GM12873 (cell line): ENCODE measurements at regions not wholly inside any gene's neighbourhood (a gene's known extent, or its start where the extent isn't known, plus 50 kb on each side); places are given as distances from the start of the nearest gene placed in this dataset.

Experiments
- TF ChIP-seq, protein P1 (sequence below): IDR thresholded peaks from 2 replicates; pipeline ENCODE4 v1.5.1; 2012; ENCODE audit warnings: low read depth, mild to moderate bottlenecking, moderate library complexity, low read length, control low read depth; ENCODE audit not compliant: insufficient read depth; ENCODE audit errors: missing control alignments

DNA sequence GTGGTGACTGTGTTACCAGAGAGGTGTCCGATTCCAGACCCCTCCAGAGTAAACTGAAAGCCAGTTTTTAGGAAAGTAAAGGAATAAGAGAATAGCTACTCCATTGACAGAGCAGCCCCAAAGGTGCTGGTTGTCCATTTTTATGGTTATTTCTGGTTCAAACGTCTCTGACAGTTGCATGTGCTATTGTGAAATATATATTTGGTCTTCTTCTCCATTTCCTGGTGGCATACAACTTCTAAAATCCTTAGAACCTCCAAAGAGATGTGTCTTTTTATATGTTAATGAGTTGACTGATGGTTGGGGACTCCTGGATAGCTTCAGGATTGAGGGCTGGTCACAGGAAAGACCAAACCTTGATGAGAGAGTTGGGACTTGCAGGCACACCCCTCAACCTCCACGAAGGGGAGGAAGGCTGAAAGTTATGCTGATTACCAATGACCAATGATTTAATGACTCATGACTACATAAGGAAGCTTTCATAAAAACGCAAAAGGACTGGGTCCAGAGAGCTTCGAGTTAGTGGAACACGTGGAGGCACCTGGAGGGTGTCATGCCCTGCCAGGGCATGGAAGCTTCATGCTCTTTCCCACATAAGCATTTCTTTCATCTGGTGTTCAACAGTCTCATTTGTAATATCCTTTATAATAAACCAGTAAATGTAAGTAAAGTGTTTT, 100.7 kb downstream of the SLC16A1 start:
- TF ChIP-seq, protein P1, sequence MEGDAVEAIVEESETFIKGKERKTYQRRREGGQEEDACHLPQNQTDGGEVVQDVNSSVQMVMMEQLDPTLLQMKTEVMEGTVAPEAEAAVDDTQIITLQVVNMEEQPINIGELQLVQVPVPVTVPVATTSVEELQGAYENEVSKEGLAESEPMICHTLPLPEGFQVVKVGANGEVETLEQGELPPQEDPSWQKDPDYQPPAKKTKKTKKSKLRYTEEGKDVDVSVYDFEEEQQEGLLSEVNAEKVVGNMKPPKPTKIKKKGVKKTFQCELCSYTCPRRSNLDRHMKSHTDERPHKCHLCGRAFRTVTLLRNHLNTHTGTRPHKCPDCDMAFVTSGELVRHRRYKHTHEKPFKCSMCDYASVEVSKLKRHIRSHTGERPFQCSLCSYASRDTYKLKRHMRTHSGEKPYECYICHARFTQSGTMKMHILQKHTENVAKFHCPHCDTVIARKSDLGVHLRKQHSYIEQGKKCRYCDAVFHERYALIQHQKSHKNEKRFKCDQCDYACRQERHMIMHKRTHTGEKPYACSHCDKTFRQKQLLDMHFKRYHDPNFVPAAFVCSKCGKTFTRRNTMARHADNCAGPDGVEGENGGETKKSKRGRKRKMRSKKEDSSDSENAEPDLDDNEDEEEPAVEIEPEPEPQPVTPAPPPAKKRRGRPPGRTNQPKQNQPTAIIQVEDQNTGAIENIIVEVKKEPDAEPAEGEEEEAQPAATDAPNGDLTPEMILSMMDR, result no peak

DNA sequence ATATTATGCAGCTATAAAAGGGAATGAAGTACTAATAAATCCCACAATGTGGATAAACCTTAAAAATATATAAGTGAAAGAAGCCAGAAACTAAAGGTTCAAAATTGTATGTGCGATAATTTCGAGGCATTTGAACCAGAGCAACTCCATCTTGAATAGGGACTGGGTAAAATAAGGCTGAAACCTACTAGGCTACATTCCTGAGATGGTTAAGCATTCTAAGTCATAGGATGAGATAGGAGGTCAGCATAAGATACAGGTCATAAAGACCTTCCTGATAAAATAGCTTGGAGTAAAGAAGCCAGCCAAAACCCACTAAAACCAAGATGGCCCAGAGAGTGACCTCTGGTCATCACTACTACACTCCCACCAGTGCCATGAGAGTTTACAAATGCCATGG, 103.1 kb downstream of the SLC16A1 start:
- TF ChIP-seq, protein P1, result no peak

DNA sequence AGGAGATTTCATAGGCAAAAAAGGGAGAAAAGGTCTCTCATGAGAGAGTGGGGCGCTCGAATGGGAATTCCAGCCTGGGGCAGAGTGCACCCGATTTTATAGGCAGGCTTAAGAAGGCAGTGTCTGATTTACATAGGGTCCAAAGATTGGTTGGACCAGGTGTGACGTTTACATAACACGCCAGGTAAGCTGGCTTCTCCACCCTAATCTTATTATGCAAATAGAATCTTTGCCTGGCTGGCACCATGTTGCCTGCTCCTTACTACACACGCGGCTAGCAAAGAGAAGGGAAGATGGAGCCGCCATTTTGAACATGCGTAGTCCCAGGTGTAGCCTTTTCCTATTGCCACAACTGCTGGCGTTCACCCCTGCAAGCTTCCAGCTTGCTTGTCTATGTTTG, 103.7 kb downstream of the SLC16A1 start:
- TF ChIP-seq, protein P1, result no peak

DNA sequence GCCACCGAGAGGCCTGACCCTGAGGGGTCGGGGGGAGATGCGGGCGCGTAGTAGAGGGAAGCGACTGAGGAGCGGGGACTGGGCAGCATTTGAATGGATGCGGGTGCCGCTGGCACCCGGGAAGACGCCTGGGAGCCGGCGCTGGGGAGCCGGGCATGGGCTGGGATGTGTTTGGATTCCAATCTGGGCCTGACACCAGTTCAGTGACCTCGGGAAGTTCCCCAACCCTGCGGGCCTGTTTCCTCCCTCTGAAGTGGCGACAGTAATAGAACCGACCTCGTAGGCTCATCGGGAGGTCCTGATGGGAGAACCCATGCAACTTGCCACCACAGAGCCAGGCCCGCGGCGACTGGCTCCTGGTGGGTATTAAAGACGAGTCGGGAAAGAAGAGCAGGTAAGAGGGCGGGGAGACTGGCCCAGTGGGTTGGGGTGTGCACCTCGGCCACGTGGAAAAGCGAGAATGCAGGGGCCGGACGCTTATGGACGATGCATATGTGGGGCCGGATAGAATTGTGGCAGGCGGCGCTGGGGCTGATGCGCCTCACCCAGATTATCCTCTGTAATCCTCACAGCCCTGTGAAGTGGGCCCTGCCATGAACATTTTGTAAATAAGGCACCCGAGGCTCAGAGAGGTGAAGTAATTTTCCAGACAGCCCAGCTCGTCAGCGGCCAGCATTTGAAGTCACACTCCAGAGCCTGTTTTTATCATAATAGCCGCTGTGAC, 105.8 kb downstream of the SLC16A1 start:
- TF ChIP-seq, protein P1, result no peak

DNA sequence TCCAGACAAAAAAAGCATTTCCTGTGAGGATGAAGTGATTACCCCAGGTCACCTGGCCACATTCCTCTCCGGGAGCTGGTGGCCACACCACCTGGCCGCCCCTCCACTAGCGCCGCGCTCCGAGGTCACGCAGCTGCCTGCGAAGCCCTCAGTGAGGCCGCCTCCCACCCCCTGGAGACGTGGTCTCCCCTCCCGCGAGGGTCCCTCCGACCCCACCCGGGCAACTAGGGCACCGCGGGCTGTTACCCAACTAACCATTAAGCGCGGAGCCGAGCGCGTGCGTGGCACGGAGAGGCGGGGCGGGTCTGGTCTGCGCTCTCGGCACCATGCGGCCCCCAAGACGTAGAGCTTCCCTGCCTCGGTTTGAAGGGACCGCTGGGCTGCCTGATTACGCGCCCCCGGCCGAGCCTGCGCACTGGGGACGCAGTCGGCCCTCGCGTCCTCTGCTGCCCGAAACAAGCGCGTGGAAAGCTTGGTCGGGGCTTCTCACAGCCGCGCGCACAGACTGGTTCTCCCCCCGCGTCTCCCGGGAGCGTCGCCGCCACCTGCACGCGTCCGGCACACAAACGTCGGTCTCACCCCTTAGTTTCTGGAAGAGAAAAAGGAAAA, 106.5 kb downstream of the SLC16A1 start:
- TF ChIP-seq, protein P1, result no peak

DNA sequence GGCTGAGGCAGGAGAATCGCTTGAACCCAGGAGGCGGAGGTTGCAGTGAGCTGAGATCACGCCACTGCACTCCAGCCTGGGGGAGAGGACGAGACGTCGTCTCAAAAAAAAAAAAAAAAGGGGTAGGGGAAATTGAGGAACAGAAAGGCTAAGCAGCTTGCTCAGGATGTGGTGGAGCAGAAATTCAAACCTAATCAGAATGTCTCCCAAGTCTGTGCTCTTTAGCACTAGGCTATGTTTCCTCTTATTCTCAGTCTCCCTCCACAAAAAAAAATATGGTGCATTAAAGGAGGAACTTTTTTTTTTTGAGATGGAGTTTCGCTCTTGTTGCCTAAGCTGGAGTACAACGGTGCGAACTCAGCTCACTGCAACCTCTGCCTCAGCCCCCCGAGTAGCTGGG, 114.2 kb downstream of the SLC16A1 start:
- TF ChIP-seq, protein P1, result no peak
